Upper lobe of left lung (tissue), 6 donors: ENCODE measurements at regions not wholly inside any gene's neighbourhood (a gene's known extent, or its start where the extent isn't known, plus 50 kb on each side); places are given as distances from the start of the nearest gene placed in this dataset.

Experiments
- ATAC-seq, 2 donors: fragments of 200-7000 bp; cut with Tn5 transposase; one replicate each; pipeline ENCODE4 v1.9.1; 2022; ENCODE audit warnings: mild to moderate bottlenecking in 2 of 2, moderate library complexity in 2 of 2; ENCODE audit not compliant: low FRiP score in 2 of 2
- DNase-seq, 2 donors: peaks; one replicate each; pipeline ENCODE4 v3.0.0-alpha.2; 2019 to 2020
- H3K27ac ChIP-seq, 4 donors: fragments of 200-600 bp; sonication (generic); one replicate each; pipeline ENCODE4 v1.5.1; 2016 to 2019
- H3K27me3 ChIP-seq, 4 donors: fragments of 200-600 bp; sonication (generic); one replicate each; pipeline ENCODE4 v1.5.1; 2017 to 2019
- H3K36me3 ChIP-seq, 4 donors: fragments of 200-600 bp; sonication (generic); one replicate each; pipeline ENCODE4 v1.5.1; 2016 to 2019
- H3K4me1 ChIP-seq, 4 donors: fragments of 200-600 bp; sonication (generic); one replicate each; pipeline ENCODE4 v1.5.1; 2018 to 2019
- H3K4me3 ChIP-seq, 4 donors: fragments of 200-600 bp; sonication (generic); one replicate each; pipeline ENCODE4 v1.5.1; 2017 to 2019; ENCODE audit warnings: mild to moderate bottlenecking in 2 of 4, moderate library complexity in 1 of 4
- H3K9me3 ChIP-seq, 4 donors: fragments of 200-600 bp; sonication (generic); one replicate each; pipeline ENCODE4 v1.5.1; 2018 to 2019
- EP300 ChIP-seq, 4 donors: sonication (generic); formaldehyde crosslinking; IDR thresholded peaks; one replicate each; pipeline ENCODE4 v1.5.1; 2017; ENCODE audit warnings: antibody characterized with exemption in 4 of 4, control low read depth in 2 of 4
- POLR2A ChIP-seq, 4 donors: fragments of 450-650 bp; IDR thresholded peaks; one replicate each; pipeline ENCODE4 v1.5.1; 2016 to 2017; ENCODE audit warnings: antibody characterized with exemption in 4 of 4, mild to moderate bottlenecking in 2 of 4
- POLR2AphosphoS5 ChIP-seq, 2 donors: sonication (generic); formaldehyde crosslinking; IDR thresholded peaks; one replicate each; pipeline ENCODE4 v1.5.1; 2017; ENCODE audit warnings: antibody characterized with exemption in 2 of 2
- WGBS, 2 donors: methylation state at CpG; one replicate each; pipeline ENCODE4 v1.1.5; 2017 to 2018; 5-methylcytosine and 5-hydroxymethylcytosine counted together
- TF ChIP-seq, protein P1 (sequence below), 6 experiments: fragments of 450-650 bp in 4 of 6; fragments of 200-600 bp in 2 of 6; sonication (generic) in 2 of 6; IDR thresholded peaks; one replicate each; pipeline ENCODE4 v1.5.1; 2016 to 2019; ENCODE audit warnings: antibody characterized with exemption in 6 of 6
- donor health status: DM: no; HTN: no; CAD: no; lungs with moderate emphysema.
- donor health status: DM: no; HTN: yes; CAD: no; lungs with severe emphysema.

DNA sequence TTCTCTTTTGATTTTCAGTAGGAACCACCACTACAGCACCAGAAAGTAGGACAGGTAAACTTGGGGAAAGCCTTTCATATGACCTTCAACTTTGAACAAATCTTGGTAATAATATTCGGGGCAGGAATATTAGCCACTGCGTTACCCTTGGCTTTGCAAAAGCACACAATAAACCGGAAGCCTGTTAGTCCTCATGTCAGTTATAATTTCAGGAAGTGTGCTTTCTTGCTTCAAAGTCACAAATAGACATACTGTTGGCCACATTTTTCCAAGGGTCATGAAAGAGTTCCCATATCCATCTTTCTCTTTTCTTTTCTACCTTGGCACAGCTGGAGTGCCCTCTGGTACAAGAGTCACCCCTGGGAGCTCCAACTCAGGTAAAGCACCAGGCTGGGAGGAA lies 167.2 kb upstream of the CNTN1 start:
- Histone ChIP-seq H3K4me3 (no peak overlapping the region), H3K9me3 (no peaks in the 10 kb centered on the region), H3K27me3 (no peaks in the 10 kb centered on the region), H3K27ac (no peak overlapping the region), H3K4me1 (no peaks in the 10 kb centered on the region), H3K36me3 (no peaks in the 10 kb centered on the region)
- TF ChIP-seq, protein P1, sequence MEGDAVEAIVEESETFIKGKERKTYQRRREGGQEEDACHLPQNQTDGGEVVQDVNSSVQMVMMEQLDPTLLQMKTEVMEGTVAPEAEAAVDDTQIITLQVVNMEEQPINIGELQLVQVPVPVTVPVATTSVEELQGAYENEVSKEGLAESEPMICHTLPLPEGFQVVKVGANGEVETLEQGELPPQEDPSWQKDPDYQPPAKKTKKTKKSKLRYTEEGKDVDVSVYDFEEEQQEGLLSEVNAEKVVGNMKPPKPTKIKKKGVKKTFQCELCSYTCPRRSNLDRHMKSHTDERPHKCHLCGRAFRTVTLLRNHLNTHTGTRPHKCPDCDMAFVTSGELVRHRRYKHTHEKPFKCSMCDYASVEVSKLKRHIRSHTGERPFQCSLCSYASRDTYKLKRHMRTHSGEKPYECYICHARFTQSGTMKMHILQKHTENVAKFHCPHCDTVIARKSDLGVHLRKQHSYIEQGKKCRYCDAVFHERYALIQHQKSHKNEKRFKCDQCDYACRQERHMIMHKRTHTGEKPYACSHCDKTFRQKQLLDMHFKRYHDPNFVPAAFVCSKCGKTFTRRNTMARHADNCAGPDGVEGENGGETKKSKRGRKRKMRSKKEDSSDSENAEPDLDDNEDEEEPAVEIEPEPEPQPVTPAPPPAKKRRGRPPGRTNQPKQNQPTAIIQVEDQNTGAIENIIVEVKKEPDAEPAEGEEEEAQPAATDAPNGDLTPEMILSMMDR (IDR thresholded peaks at IDR 0.05): no peak
- TF ChIP-seq EP300 (IDR thresholded peaks at IDR 0.05): no peak
- no peak for TF ChIP-seq POLR2A (IDR thresholded peaks at IDR 0.05)
- TF ChIP-seq POLR2AphosphoS5 (IDR thresholded peaks at IDR 0.05): no peak
- WGBS, 2 donors: 46 to 66% methylated on average over 3 of the region's 3 CpGs
- ATAC-seq (no peak), DNase-seq (no peak)

DNA sequence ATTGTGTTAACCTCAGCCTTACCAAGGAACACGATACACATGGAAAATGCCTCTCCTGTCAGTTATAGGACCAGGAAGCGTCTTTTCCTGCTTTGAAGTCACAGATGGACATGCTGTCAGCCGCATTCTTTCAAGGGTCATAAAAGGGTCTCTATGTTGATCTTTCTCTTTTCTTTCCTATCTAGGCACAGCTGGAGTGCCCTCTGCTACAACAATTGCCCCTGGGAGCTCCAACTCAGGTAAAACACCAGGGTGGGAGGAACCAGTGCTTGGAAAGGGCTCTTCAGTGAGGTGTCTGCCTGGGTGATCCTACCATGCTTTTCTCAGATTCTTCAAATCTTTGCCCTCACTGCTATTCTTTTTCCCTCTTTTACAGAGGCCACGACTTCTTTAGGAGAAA lies 157.4 kb upstream of the CNTN1 start:
- Histone ChIP-seq H3K36me3 (no peaks in the 10 kb centered on the region), H3K27ac (no peak overlapping the region), H3K4me3 (no peak overlapping the region), H3K4me1 (no peaks in the 10 kb centered on the region), H3K9me3 (no peaks in the 10 kb centered on the region), H3K27me3 (no peaks in the 10 kb centered on the region)
- WGBS, 2 donors: 53 to 58% methylated on average over 4 of the region's 4 CpGs
- no peak for ATAC-seq
- no peak for DNase-seq
- TF ChIP-seq POLR2AphosphoS5 (IDR thresholded peaks at IDR 0.05): no peak
- TF ChIP-seq EP300 (IDR thresholded peaks at IDR 0.05): no peak
- TF ChIP-seq, protein P1 (IDR thresholded peaks at IDR 0.05): no peak
- TF ChIP-seq POLR2A (IDR thresholded peaks at IDR 0.05): no peak

DNA sequence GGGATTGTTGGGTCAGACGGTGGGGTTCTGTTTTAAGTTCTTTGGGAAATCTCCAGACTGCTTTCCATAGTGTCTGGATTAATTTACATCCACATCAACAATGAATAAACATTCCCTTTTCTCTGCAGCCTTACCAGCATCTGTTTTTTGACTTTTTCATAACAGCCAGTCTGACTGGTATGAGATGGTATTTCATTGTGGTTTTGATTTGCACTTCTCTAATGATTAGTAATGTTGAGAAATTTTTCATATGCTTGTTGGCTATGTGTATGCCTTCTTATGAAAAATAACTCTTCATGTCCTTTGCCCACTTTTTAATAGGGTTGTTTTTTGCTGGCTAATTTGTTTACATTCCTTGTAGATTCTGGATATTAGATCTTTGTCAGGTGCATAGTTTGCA lies 140.8 kb upstream of the CNTN1 start:
- H3K27me3 ChIP-seq: no peaks in the 10 kb centered on the region
- no peak for TF ChIP-seq POLR2A (IDR thresholded peaks at IDR 0.05)
- TF ChIP-seq, protein P1 (IDR thresholded peaks at IDR 0.05): no peak
- no peak for TF ChIP-seq EP300 (IDR thresholded peaks at IDR 0.05)
- TF ChIP-seq POLR2AphosphoS5 (IDR thresholded peaks at IDR 0.05): no peak
- no peaks in the 10 kb centered on the region for H3K4me1 ChIP-seq
- no peak overlapping the region for H3K4me3 ChIP-seq
- H3K9me3 ChIP-seq: no peaks in the 10 kb centered on the region
- no peaks in the 10 kb centered on the region for H3K36me3 ChIP-seq
- no peak overlapping the region for H3K27ac ChIP-seq
- 82 to 88% methylated on average over 1 of the region's 1 CpG for WGBS, 2 donors
- ATAC-seq: no peak
- no peak for DNase-seq

DNA sequence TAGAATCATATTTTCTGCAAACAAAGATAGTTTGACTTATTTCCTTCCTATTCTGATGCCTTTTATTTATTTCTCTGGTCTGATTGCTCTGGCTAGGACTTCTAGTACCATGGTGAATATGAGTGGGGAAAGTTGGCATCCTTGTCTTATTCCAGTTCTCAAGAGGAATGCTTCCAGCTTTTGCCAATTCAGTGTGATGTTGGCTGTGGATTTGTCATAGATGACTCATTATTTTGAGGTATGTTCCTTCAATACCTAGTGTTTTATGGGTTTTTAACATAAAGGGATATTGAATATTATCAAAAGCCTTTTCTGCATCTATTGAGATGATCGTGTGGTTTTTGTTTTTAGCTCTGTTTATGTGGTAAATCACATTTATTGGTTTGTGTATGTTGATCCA lies 139.4 kb upstream of the CNTN1 start:
- no peak for DNase-seq
- no peaks in the 10 kb centered on the region for H3K36me3 ChIP-seq
- TF ChIP-seq POLR2A (IDR thresholded peaks at IDR 0.05): no peak
- no peak for TF ChIP-seq POLR2AphosphoS5 (IDR thresholded peaks at IDR 0.05)
- TF ChIP-seq, protein P1 (IDR thresholded peaks at IDR 0.05): no peak
- TF ChIP-seq EP300 (IDR thresholded peaks at IDR 0.05): no peak
- no peaks in the 10 kb centered on the region for H3K4me1 ChIP-seq
- WGBS, 2 donors: 76 to 90% methylated on average over 1 of the region's 1 CpG
- H3K27me3 ChIP-seq: no peaks in the 10 kb centered on the region
- H3K27ac ChIP-seq: no peak overlapping the region
- H3K9me3 ChIP-seq: no peaks in the 10 kb centered on the region
- no peak overlapping the region for H3K4me3 ChIP-seq
- no peak for ATAC-seq

DNA sequence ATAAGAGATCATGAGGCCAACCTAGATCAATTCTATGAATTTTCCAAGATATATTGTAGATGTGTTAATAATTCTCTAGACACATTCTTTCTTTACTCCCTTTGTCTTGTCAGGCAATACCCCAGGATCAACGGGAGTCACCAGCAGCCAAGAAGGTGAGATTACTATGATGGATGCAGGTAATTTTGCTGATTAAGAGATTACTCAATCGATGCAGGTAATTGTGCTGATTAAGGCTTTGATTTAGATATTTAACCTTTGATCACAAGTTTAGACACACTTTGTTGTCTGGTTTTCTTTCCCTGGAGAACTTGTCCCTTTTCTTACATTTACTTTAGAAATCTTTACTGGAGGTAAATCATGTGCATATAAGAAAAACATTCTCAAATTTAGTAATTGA lies 134.3 kb upstream of the CNTN1 start:
- ATAC-seq: no peak

More for the DNA sequence above, 134.3 kb upstream of the CNTN1 start:
- no peaks in the 10 kb centered on the region for H3K9me3 ChIP-seq
- 91 to 93% methylated on average over 2 of the region's 2 CpGs for WGBS, 2 donors
- no peak overlapping the region for H3K4me3 ChIP-seq
- DNase-seq: no peak
- H3K4me1 ChIP-seq: no peaks in the 10 kb centered on the region
- no peak for TF ChIP-seq POLR2A (IDR thresholded peaks at IDR 0.05)
- no peak overlapping the region for H3K27ac ChIP-seq
- no peaks in the 10 kb centered on the region for H3K36me3 ChIP-seq
- H3K27me3 ChIP-seq: no peaks in the 10 kb centered on the region
